H9 (cell line): ENCODE measurements at regions not wholly inside any gene's neighbourhood (a gene's known extent, or its start where the extent isn't known, plus 50 kb on each side); places are given as distances from the start of the nearest gene placed in this dataset.

Experiments
- DNase-seq: peaks from one replicate; pipeline ENCODE4 v3.0.0-alpha.2; 2017
- H2AFZ ChIP-seq: one replicate; pipeline ENCODE4 v1.6.1; 2013; ENCODE audit warnings: mild to moderate bottlenecking, low read length, control low read depth, moderate library complexity
- H2AK5ac ChIP-seq: 2 replicates; pipeline ENCODE4 v1.6.1; 2013; ENCODE audit warnings: low read length, control low read depth, mixed read lengths; ENCODE audit not compliant: insufficient read length
- H2BK120ac ChIP-seq: one replicate; pipeline ENCODE4 v1.6.1; 2013; ENCODE audit warnings: low read depth, mild to moderate bottlenecking, low read length, control low read depth, inconsistent platforms; ENCODE audit not compliant: poor library complexity, severe bottlenecking
- H2BK12ac ChIP-seq: 2 replicates; pipeline ENCODE4 v1.6.1; 2013; ENCODE audit warnings: low read length, control low read depth, mixed read lengths, low read depth; ENCODE audit not compliant: insufficient read length
- H2BK15ac ChIP-seq: 2 replicates; pipeline ENCODE4 v1.6.1; 2013; ENCODE audit warnings: low read depth, low read length, control low read depth
- H2BK20ac ChIP-seq: one replicate; pipeline ENCODE4 v1.6.1; 2013; ENCODE audit warnings: low read depth, mild to moderate bottlenecking, low read length, control low read depth, inconsistent platforms; ENCODE audit not compliant: poor library complexity, severe bottlenecking
- H2BK5ac ChIP-seq: 2 replicates; pipeline ENCODE4 v1.6.1; 2013; ENCODE audit warnings: low read length, control low read depth, mixed read lengths; ENCODE audit not compliant: insufficient read length
- H3K14ac ChIP-seq: 2 replicates; pipeline ENCODE4 v1.6.1; 2013; ENCODE audit warnings: low read length, control low read depth; ENCODE audit not compliant: insufficient read depth
- H3K18ac ChIP-seq: 2 replicates; pipeline ENCODE4 v1.6.1; 2013; ENCODE audit warnings: low read depth, mild to moderate bottlenecking, mixed read lengths, low read length, control low read depth; ENCODE audit not compliant: insufficient read length
- H3K23ac ChIP-seq: 2 replicates; pipeline ENCODE4 v1.6.1; 2013; ENCODE audit warnings: low read length, control low read depth, mixed read lengths, low read depth; ENCODE audit not compliant: insufficient read length
- H3K23me2 ChIP-seq: 2 replicates; pipeline ENCODE4 v1.6.1; 2013; ENCODE audit warnings: low read depth, mild to moderate bottlenecking, mixed read lengths, low read length, control low read depth; ENCODE audit not compliant: insufficient read length, poor library complexity, severe bottlenecking
- H3K27ac ChIP-seq: 2 replicates; pipeline ENCODE4 v1.5.1; 2013; ENCODE audit warnings: low read length, control low read depth, mixed read lengths, low read depth; ENCODE audit not compliant: insufficient read length
- H3K27me3 ChIP-seq: 2 replicates; pipeline ENCODE4 v1.6.1; 2013; ENCODE audit warnings: low read length, control low read depth, inconsistent platforms; ENCODE audit not compliant: insufficient read depth
- H3K4ac ChIP-seq: 2 replicates; pipeline ENCODE4 v1.6.1; 2013; ENCODE audit warnings: low read depth, mild to moderate bottlenecking, control low read depth, inconsistent platforms, low read length, moderate library complexity
- H3K4me1 ChIP-seq: 2 replicates; pipeline ENCODE4 v1.6.1; 2013; ENCODE audit warnings: low read length, control low read depth, inconsistent platforms; ENCODE audit not compliant: insufficient read depth
- H3K4me2 ChIP-seq: 2 replicates; pipeline ENCODE4 v1.6.1; 2013; ENCODE audit warnings: low read length, control low read depth, mixed read lengths; ENCODE audit not compliant: insufficient read length, insufficient read depth
- H3K56ac ChIP-seq: 2 replicates; pipeline ENCODE4 v1.6.1; 2013; ENCODE audit warnings: low read depth, mild to moderate bottlenecking, mixed read lengths, low read length, control low read depth; ENCODE audit not compliant: insufficient read length
- H3K79me1 ChIP-seq: 2 replicates; pipeline ENCODE4 v1.6.1; 2013; ENCODE audit warnings: low read depth, mild to moderate bottlenecking, moderate library complexity, low read length, control low read depth, inconsistent platforms; ENCODE audit not compliant: insufficient read depth, poor library complexity, severe bottlenecking
- H3K79me2 ChIP-seq: 2 replicates; pipeline ENCODE4 v1.6.1; 2013; ENCODE audit warnings: low read length, control low read depth, inconsistent platforms; ENCODE audit not compliant: insufficient read depth
- H3K9ac ChIP-seq: 2 replicates; pipeline ENCODE4 v1.6.1; 2013; ENCODE audit warnings: low read length, control low read depth, mixed read lengths; ENCODE audit not compliant: insufficient read length; ENCODE audit errors: extremely low read depth
- H3K9me3 ChIP-seq: one replicate; pipeline ENCODE4 v1.6.1; 2013; ENCODE audit warnings: low read depth, low read length, inconsistent platforms; ENCODE audit not compliant: control insufficient read depth
- H3T11ph ChIP-seq: one replicate; pipeline ENCODE4 v1.6.1; 2013; ENCODE audit warnings: mild to moderate bottlenecking, low read length, control low read depth, inconsistent platforms
- H4K20me1 ChIP-seq: one replicate; pipeline ENCODE4 v1.6.1; 2013; ENCODE audit not compliant: control insufficient read depth, insufficient read length, insufficient read depth
- H4K5ac ChIP-seq: 2 replicates; pipeline ENCODE4 v1.6.1; 2013; ENCODE audit warnings: low read depth, mild to moderate bottlenecking, mixed read lengths, low read length, control low read depth; ENCODE audit not compliant: insufficient read length
- H4K8ac ChIP-seq: replicated peaks from 2 replicates; pipeline ENCODE4 v1.6.1; 2013; ENCODE audit warnings: low read length, control low read depth, mixed read lengths, low read depth; ENCODE audit not compliant: insufficient read length
- H4K91ac ChIP-seq: 2 replicates; pipeline ENCODE4 v1.6.1; 2013; ENCODE audit warnings: low read depth, mild to moderate bottlenecking, moderate library complexity, mixed read lengths, low read length, control low read depth; ENCODE audit not compliant: insufficient read length
- H3K27ac Mint-ChIP-seq, 3 experiments: 2 replicates in 2 of 3; 3 replicates in 1 of 3; pipeline ENCODE4 v1.8.0; 2020 to 2021; ENCODE audit warnings: mixed read lengths in 3 of 3, mild to moderate bottlenecking in 1 of 3, moderate library complexity in 1 of 3
- H3K27me3 Mint-ChIP-seq: 2 replicates; pipeline ENCODE4 v1.8.0; 2021; ENCODE audit warnings: low read depth, mild to moderate bottlenecking, moderate library complexity, mixed read lengths
- H3K36me3 Mint-ChIP-seq, 3 experiments: 2 replicates in 2 of 3; 3 replicates in 1 of 3; pipeline ENCODE4 v1.8.0; 2020 to 2021; ENCODE audit warnings: low read depth in 3 of 3, mixed read lengths in 3 of 3; ENCODE audit not compliant: insufficient read depth in 1 of 3
- H3K4me1 Mint-ChIP-seq, 2 experiments: 2 replicates each; pipeline ENCODE4 v1.8.0; 2020; ENCODE audit warnings: mixed read lengths in 2 of 2
- H3K4me3 Mint-ChIP-seq, 2 experiments: 2 replicates in 1 of 2; 3 replicates in 1 of 2; pipeline ENCODE4 v1.8.0; 2020 to 2021; ENCODE audit warnings: mild to moderate bottlenecking in 2 of 2, mixed read lengths in 2 of 2, moderate library complexity in 1 of 2
- H3K9me3 Mint-ChIP-seq, 2 experiments: 2 replicates in 1 of 2; 3 replicates in 1 of 2; pipeline ENCODE4 v1.8.0; 2020; ENCODE audit warnings: mild to moderate bottlenecking in 2 of 2, mixed read lengths in 2 of 2, moderate library complexity in 1 of 2
- CTCF ChIP-seq: fragments of 200-600 bp; sonication (generic); conservative IDR thresholded peaks from 3 replicates; pipeline ENCODE4 v1.8.0; 2021; ENCODE audit warnings: antibody characterized with exemption, mild to moderate bottlenecking
- WGBS: extraction: QIAGEN DNeasy Blood & Tissue Kit; methylation state at CpG from one replicate; pipeline ENCODE4 v1.1.7; 2013; ENCODE audit warnings: missing lambda C conversion rate, low lambda C conversion rate, mixed read lengths; ENCODE audit not compliant: insufficient read length; ENCODE audit errors: extremely low coverage; 5-methylcytosine and 5-hydroxymethylcytosine counted together

- H3K18ac ChIP-seq: no peak overlapping the region
- no peaks in the 10 kb centered on the region for H3K27me3 ChIP-seq
- no peak overlapping the region for H2AK5ac ChIP-seq
- H3K4me1 ChIP-seq: no peaks in the 10 kb centered on the region
- H3K23ac ChIP-seq: no peak overlapping the region
- no peaks in the 10 kb centered on the region; a peak in 1 of 5 replicates for H3K9me3 Mint-ChIP-seq
- H3K9ac ChIP-seq: no peak overlapping the region
- no peaks in the 10 kb centered on the region for H3K79me1 ChIP-seq
- DNase-seq: no peak
- H3K27me3 Mint-ChIP-seq: no peaks in the 10 kb centered on the region; the same call in 1 of the 2 replicates
- peaks cover 0 to 4% of the 10 kb centered on the region in 2 experiments; a peak in 1 of 4 replicates for H3K4me1 Mint-ChIP-seq
- no peak overlapping the region for H2BK5ac ChIP-seq
- no peaks in the 10 kb centered on the region for H3K36me3 Mint-ChIP-seq
- no peak overlapping the region for H3K56ac ChIP-seq
- no peaks in the 10 kb centered on the region for H3K79me2 ChIP-seq
- no peak overlapping the region for H2AFZ ChIP-seq
- H3K9me3 ChIP-seq: no peaks in the 10 kb centered on the region
- H3K14ac ChIP-seq: no peak overlapping the region
- H3K4me3 Mint-ChIP-seq: no peak overlapping the region
- no peak overlapping the region for H2BK120ac ChIP-seq
- no peak overlapping the region for H2BK12ac ChIP-seq
- no CpG with 5 or more reads among the region's 5 CpGs for WGBS
- no peak overlapping the region for H4K8ac ChIP-seq
- H3T11ph ChIP-seq: no peak overlapping the region
- H3K23me2 ChIP-seq: no peaks in the 10 kb centered on the region
- H4K20me1 ChIP-seq: no peaks in the 10 kb centered on the region
- H3K27ac ChIP-seq: no peak overlapping the region
- H3K4me2 ChIP-seq: no peak overlapping the region
- H2BK20ac ChIP-seq: no peak overlapping the region
- no peak overlapping the region for H3K4ac ChIP-seq
- H3K27ac Mint-ChIP-seq: no peak overlapping the region
- no peak for TF ChIP-seq CTCF
- no peak overlapping the region for H4K5ac ChIP-seq
- no peak overlapping the region for H2BK15ac ChIP-seq
- no peak overlapping the region for H4K91ac ChIP-seq
Observed at GRCh38 chr13:82298106-82298505, 1584.2 kb downstream of the SLITRK1 start.
